Activated T-cell treated with anti-CD3 and anti-CD28 coated beads for 24 hours (primary cell): ENCODE measurements at regions not wholly inside any gene's neighbourhood (a gene's known extent, or its start where the extent isn't known, plus 50 kb on each side); places are given as distances from the start of the nearest gene placed in this dataset.
A peak's percentile ranks its signal among the peaks of the same experiment; 100 is the strongest.

Experiments used
- DNase-seq: peaks from one replicate; pipeline ENCODE4 v3.0.0-alpha.2; 2020; ENCODE audit warnings: low read depth

- no peak for DNase-seq
Measured at GRCh38 chr19:46911456-46911855, 50.7 kb downstream of the ARHGAP35 start.

DNA sequence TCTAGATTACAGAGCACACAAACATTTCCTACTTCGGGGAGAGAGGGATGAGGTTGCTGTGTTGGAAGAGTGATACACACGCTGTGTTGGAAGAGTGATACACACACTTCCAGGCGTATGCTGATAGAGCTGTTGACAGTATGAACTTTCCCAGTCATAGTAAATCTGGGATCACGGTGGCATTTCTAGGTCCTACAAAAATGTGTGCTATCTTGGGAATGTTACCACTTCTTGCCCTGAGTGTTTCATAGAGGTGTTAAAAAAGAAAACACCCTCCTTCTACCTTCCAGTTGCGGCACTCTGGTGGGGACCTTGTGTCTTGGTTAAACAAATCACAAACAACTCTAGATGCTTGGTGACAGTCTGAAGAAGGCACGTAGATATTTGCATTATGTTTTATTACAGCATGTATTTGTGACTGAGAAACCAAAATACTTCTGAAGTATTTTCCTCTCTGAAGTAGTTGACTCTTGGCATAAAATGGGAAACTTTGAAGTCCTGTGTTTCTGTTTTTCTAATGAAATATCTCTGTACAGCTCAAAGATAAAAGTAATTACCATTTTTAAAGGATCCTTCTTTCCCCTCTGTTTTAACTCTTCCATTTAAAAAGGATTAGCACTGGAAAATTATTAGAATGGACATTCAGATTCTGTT lies 52.5 kb downstream of the ARHGAP35 start:
- no peak for DNase-seq

DNA sequence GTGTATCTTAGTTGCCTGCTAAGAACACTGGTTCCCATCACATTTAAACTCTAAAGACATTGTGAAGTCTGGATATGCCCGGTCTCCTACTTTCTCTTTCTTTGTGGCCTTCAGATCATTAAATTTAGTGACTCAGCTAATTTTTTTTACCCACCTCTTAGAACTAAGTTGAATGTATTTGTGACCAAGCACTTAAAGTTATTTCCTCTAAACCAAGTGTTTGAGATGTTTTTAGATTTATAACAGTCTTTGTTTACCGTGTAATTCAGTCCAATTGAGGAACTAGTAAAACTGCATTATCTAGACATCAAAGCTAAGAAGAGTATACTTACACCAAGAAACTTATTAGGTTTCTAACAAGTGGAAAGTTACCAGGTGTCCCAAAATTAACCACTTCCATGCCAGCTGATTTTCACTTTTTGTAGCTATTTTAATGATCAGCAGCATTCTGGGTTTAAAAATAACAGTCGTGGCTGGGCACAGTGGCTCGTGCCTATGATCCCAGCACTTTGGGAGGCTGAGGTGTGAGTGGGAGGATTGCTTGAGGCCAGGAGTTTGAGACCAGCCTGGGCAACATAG lies 53.1 kb downstream of the ARHGAP35 start:
- DNase-seq = no peak

- no peak for DNase-seq
Measured at GRCh38 chr19:46915386-46915785, 54.6 kb downstream of the ARHGAP35 start.

- DNase-seq = no peak
Measured at GRCh38 chr19:46917002-46917401, 56.2 kb downstream of the ARHGAP35 start.

- peak; percentile 15 for DNase-seq
Measured at GRCh38 chr19:46919324-46919723, 58.5 kb downstream of the ARHGAP35 start.

- DNase-seq = no peak
Measured at GRCh38 chr19:46920362-46920761, 59.6 kb downstream of the ARHGAP35 start.

- no peak for DNase-seq
Measured at GRCh38 chr19:46921071-46921470, 60.3 kb downstream of the ARHGAP35 start.

GRCh38 chr19:46922465-46922864 lies 61.7 kb downstream of the ARHGAP35 start:
- DNase-seq = no peak

DNA sequence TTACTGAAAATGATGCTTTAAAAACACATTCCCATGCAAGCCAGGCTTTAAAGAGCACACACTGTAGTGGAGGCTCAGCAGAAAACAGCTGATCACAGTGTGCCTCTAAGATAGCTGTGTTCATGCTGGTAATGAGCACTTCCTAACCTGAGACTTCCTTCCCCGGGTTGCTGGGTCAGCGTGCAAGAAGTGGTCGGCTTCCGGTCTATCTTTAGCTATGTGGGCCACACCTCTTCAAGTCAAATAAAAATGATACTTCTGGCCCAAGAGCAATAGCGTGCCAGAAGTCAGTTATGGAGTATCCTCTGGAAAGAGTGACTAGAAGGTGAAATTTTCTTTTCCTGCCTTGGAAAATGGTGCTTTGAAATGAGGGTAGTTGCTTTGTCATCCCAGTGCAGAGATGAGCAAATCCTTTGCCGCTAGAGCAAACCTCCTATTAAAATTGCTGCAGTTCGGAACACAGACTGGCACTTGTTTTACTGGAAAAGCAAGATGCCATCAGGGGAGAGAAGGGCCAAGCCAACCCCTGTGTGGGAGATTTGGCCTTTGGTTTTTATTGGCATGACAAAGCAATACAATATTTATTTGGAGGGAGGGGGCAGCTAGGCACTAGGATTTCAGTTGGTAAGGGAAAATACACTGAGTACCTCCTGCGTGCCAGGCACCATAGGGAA lies 64.2 kb downstream of the ARHGAP35 start:
- DNase-seq = no peak

DNA sequence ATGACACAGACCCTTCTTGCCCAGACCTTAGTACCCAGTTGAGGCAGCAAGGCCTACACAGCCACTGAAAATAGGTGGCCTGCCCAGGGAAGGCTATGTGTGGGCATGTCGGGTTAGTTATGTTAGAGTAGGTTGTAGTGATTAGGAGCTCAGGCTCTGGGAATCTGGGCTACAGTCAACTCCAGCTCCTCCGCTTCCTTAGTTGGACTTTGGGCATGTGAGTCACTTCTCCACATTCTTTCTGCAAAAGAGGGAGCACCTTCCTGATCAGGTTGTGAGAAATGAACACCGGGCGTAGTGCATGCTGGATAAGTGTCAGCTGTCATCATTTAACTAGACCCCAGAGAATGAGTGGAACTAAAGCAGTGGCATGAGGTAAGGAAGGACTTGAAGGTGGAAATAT lies 64.8 kb downstream of the ARHGAP35 start:
- DNase-seq = no peak

- DNase-seq = no peak
Measured at GRCh38 chr19:46926170-46927071, 65.6 kb downstream of the ARHGAP35 start.

DNA sequence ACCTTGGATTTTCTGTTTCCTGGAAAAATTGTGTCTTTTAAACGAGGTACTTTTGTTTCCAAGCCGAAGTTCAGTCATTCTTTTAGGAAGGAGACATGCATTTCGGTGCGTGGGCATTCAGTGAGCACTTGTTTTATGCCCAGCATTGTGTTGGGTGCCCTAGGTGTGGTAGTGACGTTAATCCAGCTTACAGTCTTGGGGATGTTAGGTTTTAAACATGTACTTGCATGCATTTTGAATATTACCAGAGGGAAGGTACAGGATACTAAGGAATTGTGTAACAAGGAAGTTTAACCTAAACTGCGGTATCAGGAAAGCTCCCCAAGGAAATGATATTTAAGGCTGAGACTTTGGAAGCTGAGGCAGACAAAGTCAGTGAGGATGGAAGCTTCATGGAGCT lies 66.3 kb downstream of the ARHGAP35 start:
- DNase-seq = no peak

DNA sequence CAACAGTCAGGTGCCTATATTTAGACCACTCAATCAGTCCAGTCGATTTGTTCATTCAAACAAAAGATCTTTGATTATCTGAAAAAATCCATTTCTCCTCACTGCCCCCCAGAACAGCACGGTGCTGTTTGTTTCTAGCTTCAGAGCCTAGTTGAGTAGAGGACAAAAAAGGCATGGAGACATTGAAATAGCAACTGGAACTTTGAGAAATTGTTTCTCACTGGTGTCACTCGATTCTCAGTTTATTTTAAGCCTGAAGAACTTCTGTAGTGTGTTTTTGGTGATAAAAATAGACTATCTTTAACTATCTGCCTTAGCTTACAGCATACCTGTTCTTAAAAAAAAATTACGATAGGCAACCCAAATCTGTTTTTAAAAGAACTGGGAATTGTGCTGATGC lies 67.1 kb downstream of the ARHGAP35 start:
- no peak for DNase-seq

- no peak for DNase-seq
Measured at GRCh38 chr19:46928951-46929350, 68.2 kb downstream of the ARHGAP35 start.

DNA sequence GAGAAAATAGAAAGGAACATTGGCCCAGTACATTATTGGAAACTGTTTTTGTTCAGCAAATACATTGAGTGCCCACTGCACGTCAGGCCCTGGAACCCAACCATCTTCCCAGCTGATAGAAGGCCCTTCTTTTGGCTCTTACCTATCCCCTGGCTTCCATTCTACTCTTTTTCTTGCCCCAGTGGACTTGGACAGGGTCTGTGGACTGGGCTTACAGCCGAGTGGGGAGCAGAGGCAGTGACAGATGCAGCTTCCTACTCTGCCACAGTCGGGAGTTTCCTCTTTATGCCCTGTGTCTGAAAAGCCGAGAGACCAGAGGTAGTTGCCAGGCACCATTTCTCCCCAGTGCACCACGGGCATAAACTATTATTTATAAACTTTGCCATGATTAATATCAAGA lies 70.4 kb downstream of the ARHGAP35 start:
- DNase-seq = no peak

DNA sequence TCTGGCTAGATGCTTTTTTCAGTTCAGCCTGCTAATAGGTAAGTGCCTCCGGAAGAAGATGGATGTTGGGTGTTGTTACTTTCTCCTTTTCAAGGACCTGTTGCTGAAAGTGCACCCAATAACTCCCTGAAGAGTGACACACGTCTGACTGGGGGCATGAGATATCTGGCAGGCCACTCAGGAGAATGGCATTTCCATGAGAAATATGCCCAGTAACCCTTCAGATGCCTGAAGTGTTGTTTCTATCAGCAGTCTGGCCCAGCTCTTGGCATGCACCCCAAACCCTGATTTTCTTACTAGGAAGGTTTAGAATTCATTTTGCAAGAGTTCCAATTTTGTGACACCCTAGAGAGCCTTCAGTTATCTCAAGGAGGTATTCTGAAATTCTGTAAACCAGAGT lies 71.5 kb downstream of the ARHGAP35 start:
- DNase-seq = no peak

DNA sequence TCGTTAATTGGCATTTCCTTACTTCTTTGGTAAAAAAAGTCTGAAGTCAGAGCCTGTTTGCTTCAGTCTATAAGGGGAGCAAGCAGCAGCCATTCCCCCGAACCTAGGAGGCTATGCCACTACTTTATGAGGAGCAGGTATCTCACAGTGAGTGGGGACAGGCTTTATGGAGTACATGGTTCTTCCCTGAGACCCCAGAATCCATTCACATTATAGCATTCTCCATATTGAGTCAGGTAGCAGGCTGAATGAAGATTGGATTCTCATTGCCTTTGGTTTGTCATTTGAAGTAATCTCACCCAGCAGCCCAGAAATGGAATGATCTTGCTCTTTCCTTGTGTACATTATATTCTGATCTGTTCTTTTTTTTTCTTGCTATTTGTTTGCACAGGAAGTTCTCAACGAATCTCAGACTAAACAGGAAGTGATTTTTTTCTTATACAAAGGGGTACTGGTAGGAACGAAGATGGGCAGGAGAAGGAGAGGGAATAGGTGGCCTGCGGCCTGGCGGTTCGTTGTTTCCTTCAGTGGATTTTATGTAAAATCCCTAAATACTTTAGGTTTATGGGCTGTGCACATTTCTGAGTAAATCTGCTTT lies 74.4 kb downstream of the ARHGAP35 start:
- DNase-seq = no peak

DNA sequence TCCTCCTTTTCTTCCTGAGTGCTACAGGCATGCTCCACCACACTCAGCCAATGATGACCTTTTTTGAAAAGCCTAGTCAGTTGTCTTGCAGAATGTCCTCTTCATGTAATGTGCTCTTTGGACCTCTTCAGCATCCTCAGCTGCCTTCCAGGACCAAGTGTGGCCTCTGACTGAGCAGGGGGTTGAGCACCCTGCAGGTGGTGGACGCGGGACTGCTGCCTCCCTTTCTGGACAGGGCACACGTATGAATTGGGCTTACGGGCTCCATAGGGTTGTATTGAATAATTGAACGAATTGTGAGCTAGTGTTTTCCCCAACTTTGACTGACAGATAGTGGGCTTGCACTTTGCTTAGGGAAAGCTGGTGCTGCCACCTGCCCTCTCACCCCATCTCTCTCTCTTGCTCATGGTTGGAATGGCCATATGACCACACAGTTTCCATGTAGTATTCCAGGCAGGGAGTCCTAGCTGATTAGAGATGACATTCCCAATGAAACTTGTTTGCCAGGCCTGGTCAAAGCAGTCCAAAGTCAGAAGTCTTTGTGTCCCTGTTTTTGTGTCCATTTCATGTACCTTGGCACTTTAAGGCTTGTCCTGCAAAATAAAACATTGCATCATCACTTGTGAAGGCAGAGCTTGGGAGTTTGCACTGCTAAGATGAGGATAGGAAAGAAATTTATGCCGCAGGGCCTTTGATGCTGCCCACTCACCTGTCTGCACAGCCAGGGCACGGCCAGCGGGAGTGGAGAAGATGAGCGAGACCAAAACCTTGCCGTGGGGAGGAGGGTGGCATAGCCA lies 76.3 kb upstream of the NPAS1 start:
- no peak for DNase-seq

GRCh38 chr19:46944123-46944748 lies 75.4 kb upstream of the NPAS1 start:
- no peak for DNase-seq
